ENCODE measurements at regions not wholly inside any gene's neighbourhood (a gene's known extent, or its start where the extent isn't known, plus 50 kb on each side); places are given as distances from the start of the nearest gene placed in this dataset.

DNA sequence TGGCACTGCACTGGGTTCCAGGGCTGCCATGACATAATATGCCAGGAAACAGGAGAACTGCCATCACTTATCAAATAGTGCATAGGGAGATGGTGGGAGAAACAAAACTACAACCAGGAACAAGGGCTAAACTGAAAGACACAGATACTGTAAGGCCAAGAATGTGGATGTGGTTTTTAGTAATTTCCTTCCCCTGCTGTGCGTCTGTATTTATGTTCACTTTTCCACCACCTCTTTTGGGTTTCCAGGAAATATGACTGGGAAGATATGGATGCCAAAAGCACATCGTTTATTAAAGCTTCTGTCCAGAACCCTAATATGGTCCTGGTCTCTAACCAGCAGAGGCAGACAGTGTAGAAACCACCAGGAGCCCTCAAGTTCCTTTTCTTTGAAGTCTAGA is 759.7 kb upstream of the FANCL start (continued):
- TF ChIP-seq PKNOX1 (IDR thresholded peaks at IDR 0.05) (no peak), EZH2 (IDR thresholded peaks at IDR 0.05; ENCODE audit: borderline replicate concordance, control insufficient read depth, low read depth, low read length) (no peak), BHLHE40 (IDR thresholded peaks at IDR 0.05; ENCODE audit: borderline replicate concordance in 1 of 2, low read depth in 2 of 2, low read length in 1 of 2) (no peak)
- TF ChIP-seq, protein P1, sequence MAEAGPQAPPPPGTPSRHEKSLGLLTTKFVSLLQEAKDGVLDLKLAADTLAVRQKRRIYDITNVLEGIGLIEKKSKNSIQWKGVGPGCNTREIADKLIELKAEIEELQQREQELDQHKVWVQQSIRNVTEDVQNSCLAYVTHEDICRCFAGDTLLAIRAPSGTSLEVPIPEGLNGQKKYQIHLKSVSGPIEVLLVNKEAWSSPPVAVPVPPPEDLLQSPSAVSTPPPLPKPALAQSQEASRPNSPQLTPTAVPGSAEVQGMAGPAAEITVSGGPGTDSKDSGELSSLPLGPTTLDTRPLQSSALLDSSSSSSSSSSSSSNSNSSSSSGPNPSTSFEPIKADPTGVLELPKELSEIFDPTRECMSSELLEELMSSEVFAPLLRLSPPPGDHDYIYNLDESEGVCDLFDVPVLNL (IDR thresholded peaks at IDR 0.05; ENCODE audit: low read depth, low read length) = no peak

- Histone ChIP-seq H3K4me1 (ENCODE audit: control insufficient read depth, insufficient read depth, low read length) (no peaks in the 10 kb centered on the region), H3K9ac (ENCODE audit: control insufficient read depth, insufficient read depth, low read length) (no peak overlapping the region), H4K20me1 (ENCODE audit: control insufficient read depth, insufficient read depth) (no peaks in the 10 kb centered on the region), H2AFZ (ENCODE audit: control insufficient read depth, low read depth, low read length) (no peak overlapping the region), H3K79me2 (ENCODE audit: control insufficient read depth, insufficient read depth, low read length) (no peaks in the 10 kb centered on the region), H3K4me2 (ENCODE audit: control insufficient read depth, insufficient read depth) (no peak overlapping the region), H3K4me3 (no peak overlapping the region), H3K9me3 (replicated peaks; ENCODE audit: control insufficient read depth, insufficient read depth, low read length) (no peaks in the 10 kb centered on the region), H3K27me3 (replicated peaks in 1 of 2; ENCODE audit: control insufficient read depth in 2 of 2, insufficient read depth in 2 of 2, low read length in 1 of 2) (no peaks in the 10 kb centered on the region), H3K36me3 (ENCODE audit: control insufficient read depth in 2 of 2, insufficient read depth in 2 of 2, low read length in 1 of 2) (no peaks in the 10 kb centered on the region), H3K27ac (ENCODE audit: control insufficient read depth, insufficient read depth) (no peak overlapping the region)
- TF ChIP-seq ZBTB11 (CRISPR knock-in tag; IDR thresholded peaks at IDR 0.05) = no peak
- TF ChIP-seq NRF1 (conservative IDR thresholded peaks at IDR 0.05; ENCODE audit: low read depth, low read length) = no peak
- TF ChIP-seq KDM1A (IDR thresholded peaks at IDR 0.05; ENCODE audit: borderline replicate concordance) = no peak
- no peak for TF ChIP-seq SREBF1 (IDR thresholded peaks at IDR 0.05; ENCODE audit: low read length)
- BruUV-seq (replicated peaks) = no TSS peak
- 25% methylated on average over 4 of the region's 4 CpGs for WGBS (ENCODE audit: insufficient coverage, insufficient replicate concordance, low lambda C conversion rate, missing lambda C conversion rate)
- ChIA-PET SMC1A (ENCODE audit: uncharacterized antibody, unreplicated experiment) (interaction anchor here (0.6 kb wide), 1 partner anchor 958 kb away, joined by 3 read pairs; no protein-coding TSS in a partner anchor), CTCF (no interaction called here), POLR2A (no interaction called here), RAD21 (ENCODE audit: unreplicated experiment) (no interaction called here)
- in situ Hi-C loops (cut with MboI) (no loop called here), intact Hi-C loops (cut with micrococcal nuclease; ENCODE audit: unreplicated experiment) (no loop called here)
- FAIRE-seq (no peak), ATAC-seq (no peak), DNase-seq (ENCODE audit: low read depth, low spot score) (no peak)
These were observed 751.1 kb upstream of the FANCL start for GRCh38 chr2:58992062-58992706.

All from GM12878 (cell line).